HG03469 (cell line): ENCODE measurements at regions not wholly inside any gene's neighbourhood (a gene's known extent, or its start where the extent isn't known, plus 50 kb on each side); places are given as distances from the start of the nearest gene placed in this dataset.

Source experiments
- ATAC-seq: cut with Tn5 transposase; IDR thresholded peaks from one replicate; pipeline ENCODE4 v1.9.1; 2021; ENCODE audit warnings: mild to moderate bottlenecking, moderate library complexity, moderate number of reproducible peaks; ENCODE audit not compliant: unreplicated experiment

- ATAC-seq: no peak
These were observed 1263.5 kb downstream of the PCDH7 start for GRCh38 chr4:31983677-31984076.

GRCh38 chr4:31984872-31985271 lies 1264.7 kb downstream of the PCDH7 start:
- ATAC-seq: no peak

GRCh38 chr4:31995943-31996901 lies 1276.1 kb downstream of the PCDH7 start:
- ATAC-seq: no peak

GRCh38 chr4:31998807-31999206 lies 1278.6 kb downstream of the PCDH7 start:
- no peak for ATAC-seq

- ATAC-seq: no peak
These were observed 1279.7 kb downstream of the PCDH7 start for GRCh38 chr4:31999848-32000247.

GRCh38 chr4:32000846-32001488 lies 1280.8 kb downstream of the PCDH7 start:
- no peak for ATAC-seq

- ATAC-seq: no peak
These were observed 1282.0 kb downstream of the PCDH7 start for GRCh38 chr4:32002037-32002747.

- ATAC-seq: no peak
These were observed 1283.4 kb downstream of the PCDH7 start for GRCh38 chr4:32003548-32003947.

GRCh38 chr4:32010221-32010620 lies 1290.1 kb downstream of the PCDH7 start:
- no peak for ATAC-seq

- no peak for ATAC-seq
These were observed 1301.9 kb downstream of the PCDH7 start for GRCh38 chr4:32022071-32022470.

GRCh38 chr4:32025851-32026459 lies 1305.8 kb downstream of the PCDH7 start:
- ATAC-seq: no peak

GRCh38 chr4:32030406-32030805 lies 1310.2 kb downstream of the PCDH7 start:
- no peak for ATAC-seq

- no peak for ATAC-seq
These were observed 1310.9 kb downstream of the PCDH7 start for GRCh38 chr4:32031026-32031425.

GRCh38 chr4:32032136-32032672 lies 1312.0 kb downstream of the PCDH7 start:
- ATAC-seq: no peak

GRCh38 chr4:32037399-32037798 lies 1317.2 kb downstream of the PCDH7 start:
- ATAC-seq: no peak

GRCh38 chr4:32042486-32043247 lies 1322.5 kb downstream of the PCDH7 start:
- ATAC-seq: no peak

- ATAC-seq: no peak
These were observed 1323.1 kb downstream of the PCDH7 start for GRCh38 chr4:32043248-32043633.

- no peak for ATAC-seq
These were observed 1341.7 kb downstream of the PCDH7 start for GRCh38 chr4:32061916-32062315.

GRCh38 chr4:32073542-32073941 lies 1353.4 kb downstream of the PCDH7 start:
- no peak for ATAC-seq

- no peak for ATAC-seq
These were observed 1367.0 kb downstream of the PCDH7 start for GRCh38 chr4:32087211-32087610.
